Activated T-cell treated with anti-CD3 and anti-CD28 coated beads, Interleukin-2, amount 50 U/mL, for 1 hour (primary cell): ENCODE measurements at regions not wholly inside any gene's neighbourhood (a gene's known extent, or its start where the extent isn't known, plus 50 kb on each side); places are given as distances from the start of the nearest gene placed in this dataset.

Experiments
- DNase-seq: peaks from one replicate; pipeline ENCODE4 v3.0.0-alpha.2; 2020

DNA sequence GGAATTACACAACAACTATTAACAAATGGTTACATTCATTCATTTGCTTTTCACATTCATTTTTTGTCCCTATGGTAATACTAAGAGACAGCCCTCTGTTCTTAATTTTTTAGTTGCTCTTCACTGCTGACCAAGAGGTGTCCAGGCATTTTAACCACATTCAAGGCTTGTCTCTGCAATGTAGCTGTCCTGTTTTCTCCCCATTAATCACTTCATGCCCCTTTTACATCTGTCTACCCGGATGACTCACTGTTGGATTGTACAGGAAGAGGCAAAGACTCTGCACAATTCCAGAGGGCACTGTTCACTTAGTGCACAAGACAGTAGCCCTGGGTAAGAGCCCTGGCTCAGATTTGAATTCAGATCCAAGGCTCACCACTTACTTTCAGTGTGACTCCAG is 168.5 kb downstream of the NOC3L start:
- DNase-seq, result no peak

DNA sequence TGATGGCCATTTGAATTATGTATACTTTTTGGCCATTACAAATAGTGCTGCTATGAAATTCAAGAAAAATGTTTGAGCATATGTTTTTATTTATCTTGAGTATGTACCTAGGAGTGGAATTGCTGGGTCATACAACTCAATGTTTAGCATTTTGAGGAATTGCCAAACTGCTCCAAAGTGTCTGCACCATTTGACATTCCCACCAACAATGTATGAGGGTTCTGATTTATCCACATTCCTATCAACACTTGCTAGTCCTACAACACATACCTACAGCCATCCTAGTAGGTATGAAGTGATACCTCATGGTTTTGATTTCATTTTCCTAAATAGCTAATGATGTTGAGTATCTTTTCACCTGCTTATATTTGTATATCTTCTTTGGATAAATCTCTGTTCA is 165.5 kb downstream of the NOC3L start:
- DNase-seq, result no peak

- DNase-seq, result no peak
Observed at GRCh38 chr10:94198324-94198723, 164.4 kb downstream of the NOC3L start.

DNA sequence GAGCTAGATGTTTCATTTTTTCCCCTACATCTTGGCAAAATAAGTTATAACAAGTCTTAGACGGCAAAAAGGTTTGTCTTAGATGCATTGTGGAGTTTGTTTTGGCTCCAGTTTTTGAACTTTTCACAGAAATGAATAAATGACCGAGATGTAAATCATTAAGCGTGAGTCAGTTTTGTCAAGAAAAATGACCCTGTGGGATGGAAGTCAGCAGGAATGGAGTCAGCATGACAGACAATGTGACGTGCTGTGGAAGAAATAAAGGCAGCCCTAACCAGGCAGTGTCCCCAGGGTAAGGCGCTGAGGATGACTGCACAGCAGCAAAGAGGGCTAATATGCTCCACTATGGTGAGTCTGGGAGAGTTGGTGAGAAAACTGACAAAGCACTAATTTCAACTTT is 163.2 kb downstream of the NOC3L start:
- no peak for DNase-seq

GRCh38 chr10:94200146-94200837 is 162.4 kb downstream of the NOC3L start:
- no peak for DNase-seq

DNA sequence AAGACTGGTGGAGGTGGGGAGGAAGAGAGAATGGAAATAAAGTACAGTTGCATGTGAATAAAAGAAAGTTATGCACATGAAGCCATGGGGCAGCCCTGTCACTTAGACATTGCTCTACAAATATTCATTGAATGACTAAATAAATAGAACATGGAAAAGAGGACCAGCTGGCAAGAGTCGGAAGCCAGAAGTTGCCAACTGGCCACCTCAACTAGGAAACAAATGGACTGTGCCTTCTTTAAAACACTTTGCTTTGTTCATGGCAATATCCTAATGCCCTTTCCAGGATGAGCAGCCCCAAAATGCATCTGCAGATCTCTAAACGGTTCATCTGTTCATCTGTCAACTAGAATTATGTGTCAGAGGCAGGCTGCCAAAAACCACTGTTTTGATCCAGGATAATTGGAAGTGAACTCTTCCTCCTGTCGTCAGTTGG is 157.3 kb downstream of the NOC3L start:
- no peak for DNase-seq

DNA sequence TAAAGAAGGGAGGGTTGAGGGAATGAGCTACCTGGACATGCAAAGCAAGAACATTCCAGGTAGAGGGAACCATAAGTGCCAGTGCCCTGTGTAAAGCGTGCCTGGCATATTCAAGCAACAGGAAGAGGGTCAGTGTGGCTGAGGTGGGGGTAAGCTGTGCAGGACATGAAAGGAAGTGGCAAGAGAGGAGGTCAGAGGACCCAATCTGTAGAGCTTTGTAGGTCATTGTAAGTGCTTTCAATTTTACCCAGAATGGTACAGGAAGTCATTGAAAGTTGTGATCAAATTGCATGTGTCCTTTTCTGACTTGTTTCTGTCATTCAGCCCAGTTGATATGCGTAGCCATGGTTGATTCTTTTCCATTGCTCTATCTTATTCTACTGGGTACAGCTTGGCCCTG is 156.6 kb downstream of the NOC3L start:
- no peak for DNase-seq

DNA sequence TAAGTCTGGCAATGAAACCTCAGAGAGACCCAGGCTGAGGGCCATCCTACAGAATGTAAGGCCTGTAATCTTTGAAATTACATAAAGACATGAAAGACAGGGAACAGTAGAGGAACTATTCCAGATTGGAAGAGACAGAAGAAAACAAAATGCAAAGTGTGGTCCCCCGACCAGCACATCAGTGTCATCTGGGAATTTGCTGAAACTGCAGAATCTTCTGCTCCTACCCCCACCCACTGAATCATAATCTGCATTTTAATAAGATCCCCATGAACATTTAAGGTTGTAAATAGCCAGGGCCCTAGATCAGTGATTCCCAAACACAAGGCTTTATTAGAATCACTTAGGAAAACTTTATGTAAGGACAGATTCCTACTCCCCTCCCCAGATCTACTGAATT is 154.4 kb downstream of the NOC3L start:
- DNase-seq, result no peak

- no peak for DNase-seq
Observed at GRCh38 chr10:94210440-94211168, 152.1 kb downstream of the NOC3L start.

DNA sequence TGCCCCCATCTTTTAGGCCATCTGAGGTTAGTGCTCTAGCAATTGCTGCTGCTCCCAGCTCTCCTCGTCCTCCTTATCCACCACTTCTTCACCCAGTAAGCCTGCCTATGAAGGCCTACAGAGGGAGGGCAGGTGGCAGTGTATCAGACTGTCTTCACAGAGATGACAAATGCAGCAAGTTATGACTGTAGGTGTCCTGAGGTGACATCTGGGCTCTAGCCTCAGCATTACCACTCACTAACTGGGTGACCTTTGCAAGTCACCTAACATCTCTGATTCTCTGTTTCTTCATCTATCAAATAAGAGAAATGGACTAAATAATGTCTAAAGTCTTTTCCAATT is 151.6 kb downstream of the NOC3L start:
- DNase-seq, result no peak

DNA sequence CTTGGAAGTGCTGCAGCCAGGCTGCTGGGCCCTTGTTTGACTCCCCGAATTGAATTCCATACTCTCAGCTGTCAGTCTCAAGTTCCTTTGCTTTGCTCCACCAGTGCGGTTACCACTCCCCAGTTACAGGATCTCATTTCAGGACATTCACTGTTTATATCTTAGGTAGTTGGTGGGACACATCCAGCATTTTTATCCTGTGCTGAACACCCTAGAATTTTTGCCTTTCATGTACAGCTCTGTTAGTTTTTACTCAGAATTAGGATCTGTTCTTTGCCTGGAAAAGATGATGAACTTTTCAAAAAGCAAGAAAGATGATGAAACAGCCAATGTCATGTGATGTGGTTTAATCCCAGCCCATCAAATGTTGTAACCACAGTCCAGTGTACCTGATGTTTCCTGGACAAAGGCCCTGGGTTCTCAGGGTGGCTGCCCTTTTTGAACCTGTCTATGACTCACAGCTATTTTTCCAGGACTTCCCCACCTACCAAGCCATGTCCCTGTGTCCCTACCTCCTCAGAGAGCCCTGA is 149.7 kb downstream of the NOC3L start:
- no peak for DNase-seq

DNA sequence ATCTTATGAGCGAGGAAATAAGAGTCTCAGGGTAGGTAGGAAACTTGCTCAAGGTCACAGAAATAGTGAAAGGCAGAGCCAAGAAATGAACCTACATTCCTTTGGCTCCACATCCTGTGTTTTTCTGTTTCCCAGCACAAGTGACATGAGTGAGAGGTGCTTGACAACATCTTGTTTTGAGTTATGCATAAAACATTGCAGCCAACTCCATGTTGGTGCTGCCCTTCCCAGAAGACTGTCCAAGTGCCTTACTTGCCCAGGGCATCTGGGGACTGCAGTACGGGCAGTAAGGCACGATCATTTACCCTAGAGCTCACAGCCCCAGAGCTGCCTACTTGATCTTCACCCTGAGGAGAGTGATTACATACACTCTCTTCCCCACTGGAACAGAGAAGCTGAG is 148.8 kb downstream of the NOC3L start:
- no peak for DNase-seq

GRCh38 chr10:94214481-94214893 is 148.3 kb downstream of the NOC3L start:
- no peak for DNase-seq

- DNase-seq, result no peak
Observed at GRCh38 chr10:94216201-94216600, 146.5 kb downstream of the NOC3L start.

DNA sequence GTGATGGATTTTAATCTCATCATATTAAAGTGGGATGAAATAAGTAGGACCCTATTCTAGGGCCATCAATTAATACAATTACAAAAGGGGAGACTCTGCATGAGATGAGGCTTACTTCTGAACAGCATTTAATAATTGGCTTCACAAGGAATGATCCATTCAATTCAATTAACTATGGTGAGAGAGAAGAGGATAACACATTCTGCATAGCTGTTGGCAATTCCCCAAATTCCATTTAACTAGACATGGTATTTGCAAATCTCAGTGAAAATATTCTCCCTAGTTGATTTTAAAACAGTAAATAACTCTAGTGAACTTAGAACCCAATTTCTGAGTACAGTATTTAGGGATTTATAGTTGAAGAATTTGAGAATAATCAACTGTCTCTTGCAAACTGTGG is 145.3 kb downstream of the NOC3L start:
- no peak for DNase-seq

- DNase-seq, result no peak
Observed at GRCh38 chr10:94218493-94219183, 144.1 kb downstream of the NOC3L start.

DNA sequence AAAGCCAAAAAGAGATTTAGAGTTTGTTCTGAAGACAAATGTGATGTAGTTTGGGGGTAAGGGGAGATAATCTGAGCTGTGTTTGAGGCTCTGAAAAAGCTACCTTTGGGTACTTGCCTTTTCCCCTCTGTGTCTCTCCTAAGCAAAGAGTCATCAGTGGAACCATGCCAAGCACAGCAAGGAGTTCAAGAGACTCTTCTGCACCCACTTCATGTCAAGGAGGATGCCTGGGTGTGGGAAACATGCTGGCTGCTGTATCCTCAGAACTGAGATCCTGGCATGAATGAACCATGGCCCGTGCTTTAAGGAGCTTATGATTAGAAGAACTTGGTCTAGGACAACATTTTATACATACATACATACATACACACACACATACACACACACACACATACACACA is 142.9 kb downstream of the NOC3L start:
- no peak for DNase-seq

- DNase-seq, result no peak
Observed at GRCh38 chr10:94220717-94221116, 142.0 kb downstream of the NOC3L start.

GRCh38 chr10:94223702-94224370 is 138.9 kb downstream of the NOC3L start:
- no peak for DNase-seq

DNA sequence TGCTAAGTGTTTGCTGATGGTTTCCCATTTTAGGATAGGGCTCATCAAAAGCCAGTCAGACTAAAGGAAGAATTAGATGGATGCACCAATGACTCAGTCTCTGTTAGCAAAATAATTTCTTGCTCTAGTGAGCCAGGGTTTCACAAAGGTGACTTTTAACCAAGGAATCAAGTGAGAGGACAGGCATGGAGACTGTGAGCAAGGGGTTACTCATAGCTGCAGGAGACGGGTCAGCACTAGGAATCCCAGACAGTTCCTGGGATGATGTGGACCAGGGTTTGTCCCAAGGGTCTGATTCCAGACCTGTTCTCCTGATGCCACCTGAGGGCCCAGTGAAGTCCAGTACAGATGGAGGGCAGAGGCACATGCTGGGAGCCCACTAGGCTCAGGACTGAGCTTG is 138.1 kb downstream of the NOC3L start:
- no peak for DNase-seq

DNA sequence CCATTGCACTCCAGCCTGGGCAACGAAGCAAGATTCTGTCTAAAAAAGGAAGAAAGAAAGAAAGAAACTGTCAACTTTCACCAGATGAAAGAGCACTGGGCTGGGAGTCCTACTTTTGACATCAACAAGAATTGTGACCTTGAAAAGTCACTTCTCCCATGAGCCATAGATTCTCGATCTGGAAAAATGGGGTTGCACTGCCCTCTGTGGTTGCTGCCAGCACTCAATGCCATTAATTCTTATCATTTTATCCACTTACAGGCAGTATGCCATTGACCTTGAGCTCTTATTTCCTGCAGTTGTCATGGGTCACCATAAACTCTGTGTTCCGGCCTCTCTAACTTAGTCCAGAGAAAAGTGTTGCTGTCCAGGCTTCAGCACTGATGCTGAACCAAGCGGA is 137.2 kb downstream of the NOC3L start:
- DNase-seq, result no peak

GRCh38 chr10:94230134-94230785 is 132.5 kb downstream of the NOC3L start:
- no peak for DNase-seq
